ENCODE measurements at regions not wholly inside any gene's neighbourhood (a gene's known extent, or its start where the extent isn't known, plus 50 kb on each side); places are given as distances from the start of the nearest gene placed in this dataset.

- no peak overlapping the region for H3K4me3 ChIP-seq (ENCODE audit: low read depth, low read length)
- DNase-seq (ENCODE audit: low read depth), result no peak
- in situ Hi-C loops (cut with HindIII; ENCODE audit: low sequenced_read_pairs), result no loop called here
- TF ChIP-seq CTCF (IDR thresholded peaks at IDR 0.05; ENCODE audit: low read depth, low read length, missing control alignments), result no peak
Measured at GRCh38 chr5:32964261-32964660, 253.1 kb downstream of the NPR3 start.

GRCh38 chr5:32973646-32974045 lies 262.5 kb downstream of the NPR3 start:
- no peak overlapping the region for H3K4me3 ChIP-seq (ENCODE audit: low read depth, low read length)
- no peak for TF ChIP-seq CTCF (IDR thresholded peaks at IDR 0.05; ENCODE audit: low read depth, low read length, missing control alignments)
- in situ Hi-C loops (cut with HindIII; ENCODE audit: low sequenced_read_pairs), result no loop called here
- no peak for DNase-seq (ENCODE audit: low read depth)

- DNase-seq (ENCODE audit: low read depth), result no peak
- no peak overlapping the region for H3K4me3 ChIP-seq (ENCODE audit: low read depth, low read length)
- no peak for TF ChIP-seq CTCF (IDR thresholded peaks at IDR 0.05; ENCODE audit: low read depth, low read length, missing control alignments)
- in situ Hi-C loops (cut with HindIII; ENCODE audit: low sequenced_read_pairs), result no loop called here
Measured at GRCh38 chr5:32975656-32976375, 264.7 kb downstream of the NPR3 start.

- in situ Hi-C loops (cut with HindIII; ENCODE audit: low sequenced_read_pairs), result no loop called here
- DNase-seq (ENCODE audit: low read depth), result no peak
- no peak for TF ChIP-seq CTCF (IDR thresholded peaks at IDR 0.05; ENCODE audit: low read depth, low read length, missing control alignments)
- H3K4me3 ChIP-seq (ENCODE audit: low read depth, low read length), result no peak overlapping the region
Measured at GRCh38 chr5:32981061-32981460, 269.9 kb downstream of the NPR3 start.

- no peak overlapping the region for H3K4me3 ChIP-seq (ENCODE audit: low read depth, low read length)
- no peak for DNase-seq (ENCODE audit: low read depth)
- TF ChIP-seq CTCF (IDR thresholded peaks at IDR 0.05; ENCODE audit: low read depth, low read length, missing control alignments), result no peak
- in situ Hi-C loops (cut with HindIII; ENCODE audit: low sequenced_read_pairs), result no loop called here
Measured at GRCh38 chr5:32984851-32985610, 273.9 kb downstream of the NPR3 start.

GRCh38 chr5:32989815-32990214 lies 278.7 kb downstream of the NPR3 start:
- DNase-seq (ENCODE audit: low read depth), result no peak
- no peak overlapping the region for H3K4me3 ChIP-seq (ENCODE audit: low read depth, low read length)
- in situ Hi-C loops (cut with HindIII; ENCODE audit: low sequenced_read_pairs), result no loop called here
- TF ChIP-seq CTCF (IDR thresholded peaks at IDR 0.05; ENCODE audit: low read depth, low read length, missing control alignments), result no peak

All from astrocyte of the cerebellum (primary cell).